Adrenal gland (tissue), 9 donors: ENCODE measurements at regions not wholly inside any gene's neighbourhood (a gene's known extent, or its start where the extent isn't known, plus 50 kb on each side); places are given as distances from the start of the nearest gene placed in this dataset.

Source experiments
- DNase-seq, 7 donors: peaks; one replicate each; pipeline ENCODE4 v3.0.0-alpha.2; 2019 to 2020
- H3K27ac ChIP-seq, 5 donors: fragments of 200-600 bp; sonication (generic) in 4 of 5; 1 replicate in 3 of 5; 2 replicates in 2 of 5; pipeline versions ENCODE4 v1.5.1 to v1.8.0; 2016 to 2020; ENCODE audit warnings: mild to moderate bottlenecking in 1 of 5
- H3K27me3 ChIP-seq: fragments of 200-600 bp; 2 replicates; pipeline ENCODE4 v1.8.0; 2021
- H3K36me3 ChIP-seq, 2 donors: fragments of 200-600 bp; replicated peaks in 1 of 2; 1 replicate in 1 of 2; 2 replicates in 1 of 2; pipeline versions ENCODE4 v1.5.1 to v1.8.0; 2018 to 2022
- H3K4me1 ChIP-seq, 2 donors: fragments of 200-600 bp; replicated peaks in 1 of 2; 1 replicate in 1 of 2; 2 replicates in 1 of 2; pipeline versions ENCODE4 v1.5.1 to v1.8.0; 2018 to 2021
- H3K4me3 ChIP-seq, 4 donors: fragments of 200-600 bp; sonication (generic) in 3 of 4; one replicate each; pipeline ENCODE4 v1.5.1; 2016 to 2018
- H3K9me3 ChIP-seq, 3 donors: fragments of 200-600 bp; sonication (generic) in 1 of 3; replicated peaks in 1 of 3; 1 replicate in 2 of 3; 2 replicates in 1 of 3; pipeline versions ENCODE4 v1.5.1 to v1.8.0; 2016 to 2021
- CTCF ChIP-seq, 6 experiments: fragments of 450-650 bp in 4 of 6; fragments of 200-600 bp in 2 of 6; sonication (generic) in 1 of 6; IDR thresholded peaks; 1 replicate in 5 of 6; 2 replicates in 1 of 6; pipeline versions ENCODE4 v1.5.1 to v1.8.0; 2016 to 2021; ENCODE audit warnings: antibody characterized with exemption in 6 of 6, mild to moderate bottlenecking in 2 of 6, moderate library complexity in 1 of 6
- POLR2A ChIP-seq, 2 donors: fragments of 450-650 bp; IDR thresholded peaks; one replicate each; pipeline ENCODE4 v1.6.1; 2017; ENCODE audit warnings: antibody characterized with exemption in 2 of 2, mild to moderate bottlenecking in 2 of 2, moderate library complexity in 1 of 2
- WGBS, 4 donors: extraction: QIAGEN DNeasy Blood & Tissue Kit in 2 of 4; methylation state at CpG; one replicate each; pipeline versions ENCODE4 v1.1.5 to v1.1.7; 2013 to 2017; 5-methylcytosine and 5-hydroxymethylcytosine counted together
- intact Hi-C, 2 donors: fragments of 100-400 bp; cut with DNase I; formaldehyde crosslinking; loops; one replicate each; pipeline versions ENCODE4 v1.14.1 to v1.15.0; 2022 to 2023
- donor health status: healthy with polysubstance abuse.
- donor health status: Bipolar disorder and iron deficiency.
- donor health status: DM: yes; HTN: yes; CAD: no.
- donor health status: DM: no; HTN: no; CAD: no.
- donor health status: DM: no; HTN: no; CAD: no.

DNA sequence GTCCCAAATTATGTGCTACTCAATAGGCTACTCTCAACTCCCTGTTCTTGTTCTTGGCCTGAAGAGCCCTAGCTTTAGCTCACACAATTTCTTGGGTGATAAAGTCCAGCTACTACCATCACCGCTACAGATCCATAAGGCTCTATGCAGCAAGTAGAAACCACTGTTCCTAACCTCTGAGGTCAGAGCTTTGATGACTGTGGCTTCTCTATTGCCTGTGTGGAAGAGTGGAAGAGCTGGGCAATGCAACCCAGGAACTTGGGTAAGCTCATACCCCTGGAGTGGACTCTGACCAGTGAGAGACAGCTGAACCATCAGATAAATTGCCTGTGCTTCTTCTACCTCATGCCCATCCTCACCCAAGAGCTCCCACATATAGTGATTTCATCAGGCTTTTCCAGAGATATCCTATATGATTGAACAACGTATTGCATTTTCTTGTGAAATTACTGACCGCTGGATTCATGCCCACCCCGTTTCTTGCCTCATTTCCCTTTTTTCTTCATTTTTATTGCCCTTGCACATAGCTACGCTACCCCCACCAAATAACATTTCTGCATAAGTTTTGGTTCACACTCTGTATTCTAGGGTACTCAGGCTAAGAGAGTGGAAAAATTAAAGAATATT lies 172.3 kb upstream of the MBNL1 start:
- TF ChIP-seq POLR2A (IDR thresholded peaks at IDR 0.05) (no peak), CTCF (IDR thresholded peaks at IDR 0.05) (no peak)
- Histone ChIP-seq H3K27me3 (no peaks in the 10 kb centered on the region), H3K4me1 (no peaks in the 10 kb centered on the region), H3K9me3 (no peaks in the 10 kb centered on the region), H3K36me3 (no peaks in the 10 kb centered on the region), H3K4me3 (no peak overlapping the region), H3K27ac (no peak overlapping the region)
- intact Hi-C loops: no loop called here
- DNase-seq: no peak
- 72 to 89% (median 82%) methylated on average over 5 of the region's 5 CpGs for WGBS, 4 donors

GRCh38 chr3:152097120-152097519 lies 171.6 kb upstream of the MBNL1 start:
- no peak for DNase-seq
- no peaks in the 10 kb centered on the region for H3K27me3 ChIP-seq
- TF ChIP-seq POLR2A (IDR thresholded peaks at IDR 0.05) (no peak), CTCF (IDR thresholded peaks at IDR 0.05) (no peak)
- H3K36me3 ChIP-seq: no peaks in the 10 kb centered on the region
- WGBS, 4 donors: 73 to 89% (median 80%) methylated on average over 2 of the region's 2 CpGs
- no peaks in the 10 kb centered on the region for H3K9me3 ChIP-seq
- intact Hi-C loops: no loop called here
- H3K4me1 ChIP-seq: no peaks in the 10 kb centered on the region
- H3K4me3 ChIP-seq: no peak overlapping the region
- H3K27ac ChIP-seq: no peak overlapping the region

DNA sequence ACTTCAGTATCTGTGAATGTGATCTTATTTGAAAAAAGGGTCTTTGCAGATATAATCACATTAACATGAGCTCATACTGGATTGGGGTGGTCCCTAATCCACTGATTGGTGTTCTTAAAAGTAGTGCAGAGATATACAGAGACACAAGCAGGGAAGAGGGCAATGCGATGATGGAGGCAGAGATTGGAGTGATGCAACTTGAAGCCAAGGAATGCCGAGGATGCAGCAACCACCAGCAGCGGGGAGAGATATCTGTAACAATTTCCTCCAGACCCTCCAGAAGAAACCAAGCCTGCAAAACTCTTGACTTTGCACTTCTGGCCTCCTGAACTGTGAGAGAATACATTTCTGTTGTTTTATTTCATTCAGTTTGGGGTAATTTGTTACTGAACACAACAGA lies 171.0 kb upstream of the MBNL1 start:
- no peak overlapping the region for H3K27ac ChIP-seq
- H3K4me1 ChIP-seq: no peaks in the 10 kb centered on the region
- DNase-seq: no peak
- intact Hi-C loops: no loop called here
- TF ChIP-seq POLR2A (IDR thresholded peaks at IDR 0.05): no peak
- H3K9me3 ChIP-seq: no peaks in the 10 kb centered on the region
- H3K36me3 ChIP-seq: no peaks in the 10 kb centered on the region
- WGBS, 4 donors: 63 to 83% (median 76%) methylated on average over 3 of the region's 3 CpGs
- H3K27me3 ChIP-seq: no peaks in the 10 kb centered on the region
- H3K4me3 ChIP-seq: no peak overlapping the region

DNA sequence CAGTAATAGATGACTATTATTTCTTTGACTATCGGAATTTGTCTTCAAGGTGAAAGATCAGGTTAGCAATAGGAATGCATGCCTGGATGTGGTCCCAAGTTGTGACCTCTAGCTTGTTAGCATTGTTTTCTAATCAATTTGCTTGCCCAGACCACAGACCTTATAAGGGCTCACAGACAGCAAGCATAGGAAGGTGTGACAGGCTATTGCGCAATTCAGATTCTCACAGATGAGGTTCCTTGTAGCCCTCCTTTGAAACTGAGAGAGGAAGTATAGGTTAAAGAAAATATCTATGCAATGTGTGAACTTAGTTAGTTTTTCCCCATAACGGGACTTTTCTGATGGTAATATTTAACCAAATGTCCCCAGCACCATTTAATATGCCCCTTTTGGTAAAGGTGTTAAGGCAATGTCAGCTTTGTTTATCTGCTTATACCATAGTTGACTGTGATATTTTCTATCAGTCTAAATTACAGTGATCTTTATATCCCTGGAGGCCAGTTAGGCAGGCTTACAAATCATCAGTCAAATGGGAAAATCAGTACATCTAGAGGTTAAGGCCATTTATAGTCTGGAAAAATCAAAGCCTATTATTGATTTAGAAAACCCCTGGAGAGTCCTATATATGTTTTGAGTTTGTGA lies 168.1 kb upstream of the MBNL1 start:
- no peaks in the 10 kb centered on the region for H3K9me3 ChIP-seq
- no peak for DNase-seq
- H3K4me3 ChIP-seq: no peak overlapping the region
- no peaks in the 10 kb centered on the region for H3K36me3 ChIP-seq
- no peaks in the 10 kb centered on the region for H3K27me3 ChIP-seq
- TF ChIP-seq POLR2A (IDR thresholded peaks at IDR 0.05): no peak
- TF ChIP-seq CTCF (IDR thresholded peaks at IDR 0.05): no peak
- no peak overlapping the region for H3K27ac ChIP-seq
- intact Hi-C loops: no loop called here
- H3K4me1 ChIP-seq: no peaks in the 10 kb centered on the region
- WGBS, 4 donors: 71 to 76% (median 74%) methylated on average over 3 of the region's 3 CpGs

DNA sequence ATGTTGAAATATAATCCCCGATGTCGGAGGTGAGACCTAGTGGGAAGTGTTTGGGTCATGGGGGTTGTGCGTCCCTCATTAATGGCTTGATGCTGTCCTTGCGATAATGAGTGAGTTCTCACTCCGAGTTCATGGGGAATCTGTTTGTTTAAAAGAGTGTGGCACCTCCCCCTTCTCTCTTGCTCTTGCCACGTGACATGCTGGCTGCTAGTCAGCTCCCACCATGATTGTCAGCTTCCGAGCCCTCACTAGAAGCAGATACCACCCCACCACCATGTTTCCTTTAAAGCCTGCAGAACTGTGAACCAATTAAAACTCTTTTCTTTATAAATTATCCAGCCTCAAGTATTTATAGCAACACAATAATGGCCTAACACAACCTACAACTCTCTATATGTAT lies 166.3 kb upstream of the MBNL1 start:
- Histone ChIP-seq H3K4me1 (no peaks in the 10 kb centered on the region), H3K27me3 (peaks cover 4% of the 10 kb centered on the region), H3K9me3 (no peaks in the 10 kb centered on the region), H3K36me3 (no peaks in the 10 kb centered on the region), H3K4me3 (no peak overlapping the region), H3K27ac (no peak overlapping the region)
- no peak for DNase-seq
- 66 to 77% (median 71%) methylated on average over 7 of the region's 7 CpGs for WGBS, 4 donors
- no peak for TF ChIP-seq POLR2A (IDR thresholded peaks at IDR 0.05)
- TF ChIP-seq CTCF (IDR thresholded peaks at IDR 0.05): no peak
- intact Hi-C loops: no loop called here
